C4-2B (cell line): ENCODE measurements at regions not wholly inside any gene's neighbourhood (a gene's known extent, or its start where the extent isn't known, plus 50 kb on each side); places are given as distances from the start of the nearest gene placed in this dataset.

Experiments
- H3K27ac ChIP-seq: fragments of 450-650 bp; 2 replicates; pipeline ENCODE4 v1.5.1; 2017
- ZFX ChIP-seq: fragments of 450-650 bp; IDR thresholded peaks from 2 replicates; pipeline ENCODE4 v1.6.1; 2017
- TF ChIP-seq, protein P1 (sequence below): fragments of 450-650 bp; conservative IDR thresholded peaks from 2 replicates; pipeline ENCODE4 v1.5.1; 2017; ENCODE audit warnings: mild to moderate bottlenecking

DNA sequence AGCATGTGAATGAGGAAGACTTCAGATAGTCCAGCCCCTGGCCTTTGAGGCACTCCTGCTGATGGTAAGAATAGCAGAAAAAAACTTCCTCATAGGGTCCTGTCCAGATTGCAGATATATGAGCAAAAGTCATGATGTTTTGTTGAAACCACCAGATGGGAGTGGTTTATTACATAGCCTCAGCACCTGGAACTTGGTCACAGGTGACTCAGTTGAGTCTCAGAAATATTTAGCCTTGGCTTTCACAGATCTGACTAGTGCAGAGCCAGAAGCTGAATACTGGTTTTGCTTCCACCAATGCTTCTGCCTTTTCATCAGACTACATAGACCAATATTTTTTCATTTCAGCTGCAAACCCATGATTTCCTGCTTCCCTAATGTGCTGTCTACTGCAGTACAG, 994.9 kb upstream of the SLIT2 start:
- TF ChIP-seq ZFX: no peak
- TF ChIP-seq, protein P1, sequence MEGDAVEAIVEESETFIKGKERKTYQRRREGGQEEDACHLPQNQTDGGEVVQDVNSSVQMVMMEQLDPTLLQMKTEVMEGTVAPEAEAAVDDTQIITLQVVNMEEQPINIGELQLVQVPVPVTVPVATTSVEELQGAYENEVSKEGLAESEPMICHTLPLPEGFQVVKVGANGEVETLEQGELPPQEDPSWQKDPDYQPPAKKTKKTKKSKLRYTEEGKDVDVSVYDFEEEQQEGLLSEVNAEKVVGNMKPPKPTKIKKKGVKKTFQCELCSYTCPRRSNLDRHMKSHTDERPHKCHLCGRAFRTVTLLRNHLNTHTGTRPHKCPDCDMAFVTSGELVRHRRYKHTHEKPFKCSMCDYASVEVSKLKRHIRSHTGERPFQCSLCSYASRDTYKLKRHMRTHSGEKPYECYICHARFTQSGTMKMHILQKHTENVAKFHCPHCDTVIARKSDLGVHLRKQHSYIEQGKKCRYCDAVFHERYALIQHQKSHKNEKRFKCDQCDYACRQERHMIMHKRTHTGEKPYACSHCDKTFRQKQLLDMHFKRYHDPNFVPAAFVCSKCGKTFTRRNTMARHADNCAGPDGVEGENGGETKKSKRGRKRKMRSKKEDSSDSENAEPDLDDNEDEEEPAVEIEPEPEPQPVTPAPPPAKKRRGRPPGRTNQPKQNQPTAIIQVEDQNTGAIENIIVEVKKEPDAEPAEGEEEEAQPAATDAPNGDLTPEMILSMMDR: no peak
- H3K27ac ChIP-seq: no peak overlapping the region

DNA sequence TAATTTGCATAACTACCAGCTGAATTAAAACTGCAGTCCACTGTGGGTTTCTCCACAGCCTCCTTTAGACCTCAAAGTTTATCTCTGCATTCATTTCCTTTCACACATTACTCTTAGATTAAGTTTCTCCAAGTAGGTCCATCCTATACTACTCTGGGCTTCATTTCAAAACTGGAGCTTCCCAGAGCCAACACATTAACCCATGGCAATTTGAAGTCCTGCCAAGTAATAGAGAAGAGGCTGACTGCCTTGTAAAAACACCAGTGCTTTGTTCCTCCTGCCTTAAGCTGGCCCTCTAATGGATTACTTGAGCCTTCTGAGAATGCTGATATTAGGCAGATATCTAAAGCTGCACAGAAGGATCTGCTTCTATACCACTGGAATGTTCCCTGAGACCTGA, 997.2 kb upstream of the SLIT2 start:
- no peak for TF ChIP-seq ZFX
- TF ChIP-seq, protein P1: no peak
- no peak overlapping the region for H3K27ac ChIP-seq

DNA sequence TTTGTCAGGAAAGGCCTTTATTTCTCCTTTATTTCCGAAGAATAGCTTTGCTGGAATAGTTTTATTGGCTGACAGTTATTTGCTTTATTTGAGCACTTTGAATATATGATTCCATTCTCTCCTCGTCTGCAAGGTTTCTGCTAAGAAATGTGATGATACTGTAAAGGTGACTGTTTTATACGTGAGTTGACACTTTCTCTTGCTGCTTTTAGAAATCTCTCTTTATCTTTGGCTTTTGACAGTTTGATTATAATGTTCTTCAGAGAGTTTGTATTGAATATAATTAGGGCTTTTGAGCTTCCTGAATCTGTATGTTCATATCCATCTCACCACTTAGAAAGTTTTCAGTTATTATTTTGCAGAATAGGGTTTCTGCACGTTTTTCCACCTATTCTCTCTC, 1003.7 kb upstream of the SLIT2 start:
- no peak overlapping the region for H3K27ac ChIP-seq
- TF ChIP-seq ZFX: no peak
- TF ChIP-seq, protein P1: no peak

DNA sequence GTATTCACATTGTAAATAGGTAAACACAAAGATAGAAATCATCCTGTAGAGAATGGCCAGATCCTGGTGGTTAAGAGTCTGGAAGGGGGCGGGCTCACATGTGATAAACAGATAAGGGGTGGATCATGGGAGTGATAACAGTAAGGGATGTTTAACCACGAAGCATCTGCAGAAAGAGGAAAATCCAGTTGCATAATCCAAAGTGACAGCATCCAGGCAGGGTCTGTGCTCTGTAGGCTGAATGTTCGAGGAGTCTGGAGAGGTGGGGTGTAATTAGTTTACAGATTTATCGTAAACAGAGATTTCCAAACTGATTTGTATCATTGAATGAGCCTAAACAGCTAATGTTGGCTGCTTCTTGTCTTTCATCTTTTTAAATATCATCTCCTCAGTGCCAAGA, 1009.8 kb upstream of the SLIT2 start:
- no peak overlapping the region for H3K27ac ChIP-seq
- TF ChIP-seq ZFX: no peak
- TF ChIP-seq, protein P1: no peak

DNA sequence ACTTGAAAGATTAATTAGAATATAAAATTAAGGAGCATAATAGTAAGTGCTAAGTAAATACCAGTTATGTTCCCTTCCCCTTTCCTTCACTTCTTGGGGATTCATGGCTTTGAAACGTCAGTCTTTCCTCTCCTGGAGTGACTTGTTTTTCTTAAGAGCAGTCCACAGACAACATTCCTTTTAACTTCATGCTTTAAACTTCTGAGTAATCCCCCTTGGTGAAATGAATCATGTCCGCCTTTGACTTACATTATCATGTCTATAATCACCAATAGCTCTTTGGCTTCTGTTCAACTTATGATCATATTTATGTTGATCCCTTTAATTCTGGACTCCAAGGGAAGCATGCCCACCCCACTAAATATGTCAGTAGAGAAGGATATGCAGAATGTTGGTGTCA, 1012.1 kb upstream of the SLIT2 start:
- no peak overlapping the region for H3K27ac ChIP-seq
- no peak for TF ChIP-seq ZFX
- TF ChIP-seq, protein P1: no peak

DNA sequence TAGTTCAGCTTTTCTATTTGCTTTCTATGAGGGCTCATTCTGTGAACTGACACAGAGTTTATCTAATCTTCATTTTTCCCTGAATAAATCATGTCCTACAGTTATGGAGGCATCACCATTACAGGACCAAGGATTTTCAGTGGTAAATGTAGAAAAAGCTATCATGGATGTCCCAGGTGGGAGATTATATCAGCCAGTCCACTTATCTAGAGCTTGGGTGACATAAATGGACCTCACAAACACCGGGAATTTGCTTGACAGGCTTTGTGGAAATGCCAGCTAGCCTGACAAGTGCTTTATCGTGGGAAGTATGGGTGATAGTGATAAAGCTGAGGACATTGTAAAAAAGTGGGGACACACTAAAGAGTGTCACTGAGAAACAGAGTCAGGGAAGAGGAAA, 1015.2 kb upstream of the SLIT2 start:
- no peak overlapping the region for H3K27ac ChIP-seq
- TF ChIP-seq, protein P1: no peak
- no peak for TF ChIP-seq ZFX

DNA sequence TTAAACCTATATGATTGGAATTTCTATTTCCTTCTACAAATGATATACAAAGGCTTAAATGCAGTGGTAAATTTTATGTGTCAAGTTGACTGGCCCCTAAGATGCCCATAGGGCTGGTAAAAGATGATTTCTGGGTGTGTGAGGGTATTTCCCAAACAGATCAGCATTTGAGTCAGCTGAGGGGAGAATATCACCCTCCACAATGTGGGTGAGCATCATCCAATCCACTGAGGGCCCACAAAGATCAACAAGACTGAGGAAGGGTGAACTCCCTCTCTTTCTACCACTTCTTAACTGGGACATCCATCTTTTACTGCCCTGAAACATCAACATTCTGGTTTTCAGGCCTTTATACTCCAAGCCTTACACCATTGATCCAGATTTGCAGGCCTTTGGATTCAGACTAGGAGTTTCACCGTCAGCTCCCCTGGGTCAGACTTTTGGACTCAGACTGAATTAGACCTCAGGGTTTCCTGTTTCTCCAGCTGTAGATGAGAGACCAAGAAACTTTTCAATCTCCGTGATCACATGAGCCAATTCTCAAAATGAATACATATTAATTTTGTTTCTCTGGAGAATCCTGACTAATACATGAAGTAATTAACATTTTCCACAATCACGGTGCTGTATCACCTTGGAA, 1020.7 kb upstream of the SLIT2 start:
- TF ChIP-seq, protein P1: no peak
- TF ChIP-seq ZFX: no peak
- no peak overlapping the region for H3K27ac ChIP-seq
